ENCODE measurements at regions not wholly inside any gene's neighbourhood (a gene's known extent, or its start where the extent isn't known, plus 50 kb on each side); places are given as distances from the start of the nearest gene placed in this dataset.

DNA sequence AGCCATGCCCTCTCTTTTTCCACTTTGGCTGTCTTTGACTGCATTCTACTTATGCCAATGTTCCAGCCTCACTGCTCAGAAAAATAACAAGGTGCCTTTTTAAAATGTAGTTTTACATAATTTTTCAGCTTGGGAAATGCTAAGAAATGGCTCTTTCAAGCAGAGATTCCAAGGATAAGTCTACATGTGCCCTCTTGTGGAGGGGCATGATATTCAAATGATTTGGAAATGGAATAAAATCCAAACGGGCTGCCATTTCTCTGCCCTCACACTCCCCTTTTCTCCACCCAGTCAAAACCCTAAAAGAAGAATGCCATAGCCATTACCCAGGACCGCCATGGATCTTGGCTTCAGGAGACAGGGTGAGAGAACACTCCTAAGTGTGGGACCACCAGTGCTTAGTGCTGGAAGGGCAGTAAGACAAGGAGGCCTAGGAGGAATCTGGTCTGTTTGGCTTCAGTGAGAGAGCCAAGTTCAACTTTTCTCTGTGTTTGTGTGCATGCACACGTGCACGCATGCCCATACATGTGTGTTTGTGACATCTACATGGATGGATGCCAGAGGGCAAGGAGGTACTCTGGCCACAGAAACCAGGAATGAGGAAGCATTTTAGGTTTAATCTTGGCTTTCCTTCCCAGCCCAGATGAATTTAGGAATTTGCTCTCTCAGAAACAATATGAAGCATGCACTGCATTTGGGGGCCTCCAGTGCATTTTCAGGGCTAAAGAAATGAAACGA lies 174.0 kb upstream of the SLC14A2 start:
- intact Hi-C loops (cut with DNase I) = loop anchor here (10.0 kb wide), 1 partner anchor 766 kb away; no protein-coding TSS in a partner anchor

GRCh38 chr18:45444040-45444439 lies 171.2 kb upstream of the SLC14A2 start:
- Histone ChIP-seq H3K9me3 (no peaks in the 10 kb centered on the region), H3K27me3 (no peaks in the 10 kb centered on the region), H3K4me1 (peaks cover 0 to 27% (median 19%) of the 10 kb centered on the region in 4 donors), H3K27ac (replicated peaks in 1 of 4) (no peak overlapping the region), H3K36me3 (no peaks in the 10 kb centered on the region), H3K4me3 (no peak overlapping the region)
- DNase-seq (ENCODE audit: extremely low spot score) = no peak
- WGBS = 88% methylated on average over 1 of the region's 1 CpG
- TF ChIP-seq EP300 (IDR thresholded peaks at IDR 0.05) (no peak), POLR2A (IDR thresholded peaks at IDR 0.05; ENCODE audit: low read depth) (no peak), POLR2AphosphoS5 (IDR thresholded peaks at IDR 0.05) (no peak)
- intact Hi-C loops (cut with DNase I) = loop anchor here (10.0 kb wide), 1 partner anchor 769 kb away; no protein-coding TSS in a partner anchor

More for the DNA sequence above, 174.0 kb upstream of the SLC14A2 start:
- TF ChIP-seq EP300 (IDR thresholded peaks at IDR 0.05) = no peak
- TF ChIP-seq CTCF (IDR thresholded peaks at IDR 0.05) = peak; percentile 44 to 49 (median 48)
- no peaks in the 10 kb centered on the region for H3K27me3 ChIP-seq
- H3K9me3 ChIP-seq = no peaks in the 10 kb centered on the region
- no peak overlapping the region for H3K27ac ChIP-seq (replicated peaks in 1 of 4)
- no peaks in the 10 kb centered on the region for H3K36me3 ChIP-seq
- H3K4me3 ChIP-seq = no peak overlapping the region
- H3K4me1 ChIP-seq = peaks cover 0 to 45% (median 28%) of the 10 kb centered on the region in 4 donors
- no peak for DNase-seq (ENCODE audit: extremely low spot score)
- 77% methylated on average over 5 of the region's 5 CpGs for WGBS

DNA sequence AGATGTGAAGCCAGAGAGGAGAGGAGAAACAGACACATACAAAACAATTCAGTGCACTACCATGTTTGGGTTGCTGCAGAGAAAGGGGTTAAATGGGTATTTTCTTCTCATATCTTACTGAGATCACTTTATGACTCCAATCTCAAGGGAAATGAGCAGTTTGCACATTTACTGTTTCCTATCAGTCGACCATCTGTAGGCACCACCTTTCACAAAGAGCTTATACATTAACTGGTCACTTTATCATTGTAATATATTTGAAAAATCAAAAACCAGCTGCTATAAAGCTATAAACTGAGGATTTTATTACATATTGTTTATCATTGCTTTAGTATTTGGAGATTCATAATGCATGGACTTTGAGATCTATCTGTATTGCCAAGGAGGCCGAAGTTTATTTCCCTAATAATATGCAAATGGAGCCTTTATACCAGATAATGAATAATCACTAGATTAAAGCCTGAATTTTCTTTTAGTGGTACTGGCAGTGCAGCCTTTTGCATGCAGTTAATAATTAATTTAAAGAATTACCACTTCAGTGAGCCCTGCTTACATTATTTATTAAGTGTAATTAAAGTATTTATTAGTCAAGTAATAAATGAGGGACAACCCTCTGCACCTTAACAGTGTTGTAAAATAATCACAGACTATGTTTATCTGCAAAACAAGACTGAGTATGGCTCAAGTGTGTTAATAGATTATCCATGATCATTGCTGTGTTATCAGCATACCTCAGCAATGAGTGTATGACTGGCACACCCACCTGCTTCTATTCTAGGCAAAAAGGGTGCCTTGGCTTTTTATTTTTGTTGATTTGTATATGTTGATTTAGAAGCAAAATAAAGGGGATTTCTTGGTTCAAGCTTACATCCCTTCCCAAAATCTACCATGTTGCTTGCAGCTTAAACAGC lies 167.7 kb upstream of the SLC14A2 start:
- TF ChIP-seq POLR2A (IDR thresholded peaks at IDR 0.05; ENCODE audit: low read depth) (no peak), CTCF (IDR thresholded peaks at IDR 0.05) (no peak), POLR2AphosphoS5 (IDR thresholded peaks at IDR 0.05) (no peak), EP300 (IDR thresholded peaks at IDR 0.05) (no peak)
- WGBS = 78% methylated on average over 2 of the region's 2 CpGs
- no peak for DNase-seq (ENCODE audit: extremely low spot score)
- H3K4me1 ChIP-seq = peaks cover 0 to 24% (median 22%) of the 10 kb centered on the region in 4 donors
- no peaks in the 10 kb centered on the region for H3K36me3 ChIP-seq
- intact Hi-C loops (cut with DNase I) = loop anchor here (10.0 kb wide), 1 partner anchor 773 kb away; no protein-coding TSS in a partner anchor
- H3K27me3 ChIP-seq = no peaks in the 10 kb centered on the region
- no peak overlapping the region for H3K4me3 ChIP-seq
- no peak overlapping the region for H3K27ac ChIP-seq (replicated peaks in 1 of 4)
- no peaks in the 10 kb centered on the region for H3K9me3 ChIP-seq

DNA sequence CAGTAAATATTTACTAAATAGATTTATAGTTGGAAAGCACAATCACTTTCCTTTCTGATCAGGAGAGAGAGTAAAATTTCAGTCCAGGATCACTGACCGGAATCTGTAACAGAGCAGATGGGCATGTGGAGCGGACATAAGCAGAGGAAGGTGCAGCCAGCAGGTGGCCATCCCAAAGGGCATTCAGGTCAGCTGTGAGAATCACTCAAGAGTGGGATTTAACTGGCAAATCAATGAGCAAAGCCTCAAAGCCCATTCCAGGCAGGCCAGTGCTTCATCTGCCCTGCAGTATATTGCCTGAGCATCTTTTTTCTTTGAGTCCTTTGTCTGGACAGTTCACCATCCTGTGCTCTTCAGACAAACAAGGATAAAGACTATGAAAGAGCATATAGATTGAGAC lies 166.4 kb upstream of the SLC14A2 start:
- no peak for DNase-seq (ENCODE audit: extremely low spot score)
- no peaks in the 10 kb centered on the region for H3K36me3 ChIP-seq
- H3K4me3 ChIP-seq = no peak overlapping the region
- TF ChIP-seq CTCF (IDR thresholded peaks at IDR 0.05) (no peak), POLR2AphosphoS5 (IDR thresholded peaks at IDR 0.05) (no peak), POLR2A (IDR thresholded peaks at IDR 0.05; ENCODE audit: low read depth) (no peak), EP300 (IDR thresholded peaks at IDR 0.05) (no peak)
- H3K4me1 ChIP-seq = peaks cover 0 to 24% (median 22%) of the 10 kb centered on the region in 4 donors
- peak overlapping the region in 3 of 4 donors; percentile 46 to 63 (median 57) for H3K27ac ChIP-seq (replicated peaks in 1 of 4)
- no peaks in the 10 kb centered on the region for H3K9me3 ChIP-seq
- intact Hi-C loops (cut with DNase I) = loop anchor here (10.0 kb wide), 1 partner anchor 774 kb away; no protein-coding TSS in a partner anchor
- no peaks in the 10 kb centered on the region for H3K27me3 ChIP-seq
- 100% methylated on average over 2 of the region's 2 CpGs for WGBS
